NCI-H460 (cell line): ENCODE measurements at regions not wholly inside any gene's neighbourhood (a gene's known extent, or its start where the extent isn't known, plus 50 kb on each side); places are given as distances from the start of the nearest gene placed in this dataset.
"Not testable (repeated sequence)": the region's sequence is repeated elsewhere in the genome, so short reads cannot be mapped to it uniquely, and the experiment has no call there.

Experiments used
- DNase-seq: peaks from one replicate; pipeline ENCODE4 v3.0.0-alpha.2; 2016; ENCODE audit warnings: low read depth; ENCODE audit errors: extremely low read depth

DNA sequence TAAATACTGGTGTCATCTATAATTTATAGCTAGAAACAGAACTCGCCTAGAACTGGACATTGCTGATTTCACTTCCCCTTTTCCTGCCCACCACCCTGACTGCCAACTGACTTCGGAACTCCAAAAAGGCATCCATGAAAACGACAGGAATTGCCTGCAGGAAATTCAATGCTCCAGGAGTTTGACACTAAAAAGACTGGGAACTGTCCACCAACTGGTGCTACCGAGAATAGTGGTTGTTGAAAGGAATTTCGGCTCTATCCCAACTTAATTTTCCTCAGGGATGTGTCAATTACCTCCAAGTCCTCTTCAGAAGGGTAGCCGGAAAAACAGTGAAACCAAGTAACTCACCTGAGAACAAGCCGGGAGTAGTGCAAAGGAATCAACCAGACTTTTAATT, 440.0 kb downstream of the PRELID2 start:
- not testable (repeated sequence) for DNase-seq

- no peak for DNase-seq
Measured at GRCh38 chr5:145393426-145393825, 441.7 kb downstream of the PRELID2 start.

GRCh38 chr5:145389047-145389446, 446.1 kb downstream of the PRELID2 start:
- DNase-seq = no peak

- no peak for DNase-seq
Measured at GRCh38 chr5:145385276-145385675, 449.9 kb downstream of the PRELID2 start.

- no peak for DNase-seq
Measured at GRCh38 chr5:145378226-145378625, 456.9 kb downstream of the PRELID2 start.

DNA sequence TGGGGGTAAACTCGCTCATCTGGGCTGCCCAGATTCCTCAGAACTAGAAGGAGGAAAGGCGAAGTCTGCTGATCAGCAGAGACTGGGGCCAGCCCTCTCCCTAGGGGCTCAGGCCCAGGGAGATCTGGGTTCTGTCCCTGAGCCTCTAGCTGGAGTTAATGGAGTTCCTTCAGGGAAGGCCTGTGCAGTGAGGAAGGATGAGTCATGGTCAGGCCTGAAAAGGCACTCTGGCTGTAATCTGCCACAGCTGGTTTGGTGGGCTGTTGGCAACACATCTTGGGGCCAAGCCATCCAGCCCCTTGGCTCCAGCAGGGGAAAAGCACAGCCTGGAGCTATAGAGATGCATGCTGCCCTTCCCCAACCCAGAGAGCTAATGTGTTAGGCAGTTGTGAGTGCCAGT, 459.6 kb downstream of the PRELID2 start:
- no peak for DNase-seq

DNA sequence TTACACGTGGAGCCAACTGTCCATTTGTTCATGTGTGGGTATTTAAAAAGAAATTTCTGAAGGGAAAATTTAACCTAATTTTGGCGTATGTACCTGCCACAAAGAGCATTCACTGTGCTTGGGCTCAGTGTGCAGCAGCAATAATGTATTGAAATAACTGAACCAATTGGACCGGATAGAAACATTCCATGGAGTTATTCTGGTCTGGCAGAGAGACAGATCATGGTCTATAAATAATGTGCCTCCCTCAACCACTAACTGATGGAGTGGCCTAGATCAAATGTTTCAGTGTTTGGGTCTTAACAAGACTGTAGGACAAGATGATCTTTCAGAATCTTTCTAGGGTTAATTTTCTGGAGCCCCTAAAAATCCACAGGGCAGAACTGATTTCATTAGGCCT, 469.7 kb downstream of the PRELID2 start:
- no peak for DNase-seq

DNA sequence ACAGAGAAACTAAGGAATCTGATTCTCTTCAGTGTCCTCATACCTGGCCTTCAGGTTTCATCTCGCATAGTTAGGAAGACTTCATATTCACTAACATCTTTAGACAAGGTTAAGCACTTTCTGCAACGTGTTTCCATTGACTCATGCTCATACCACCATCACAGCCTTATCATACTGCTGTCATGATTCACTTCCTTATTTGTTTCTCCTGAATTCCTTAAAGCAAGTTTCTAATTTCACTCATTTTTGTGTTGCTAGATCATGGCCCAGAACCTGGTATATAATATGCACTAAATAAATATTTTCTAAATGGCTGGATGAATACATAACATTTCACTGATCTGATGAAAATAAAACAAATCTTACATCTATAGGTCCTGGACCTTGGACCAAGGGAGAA, 472.9 kb downstream of the PRELID2 start:
- DNase-seq = no peak

GRCh38 chr5:145360936-145361335, 474.2 kb downstream of the PRELID2 start:
- no peak for DNase-seq

GRCh38 chr5:145350513-145350912, 484.6 kb downstream of the PRELID2 start:
- DNase-seq = no peak

GRCh38 chr5:145347026-145347616, 488.0 kb downstream of the PRELID2 start:
- DNase-seq = peak; percentile 43

DNA sequence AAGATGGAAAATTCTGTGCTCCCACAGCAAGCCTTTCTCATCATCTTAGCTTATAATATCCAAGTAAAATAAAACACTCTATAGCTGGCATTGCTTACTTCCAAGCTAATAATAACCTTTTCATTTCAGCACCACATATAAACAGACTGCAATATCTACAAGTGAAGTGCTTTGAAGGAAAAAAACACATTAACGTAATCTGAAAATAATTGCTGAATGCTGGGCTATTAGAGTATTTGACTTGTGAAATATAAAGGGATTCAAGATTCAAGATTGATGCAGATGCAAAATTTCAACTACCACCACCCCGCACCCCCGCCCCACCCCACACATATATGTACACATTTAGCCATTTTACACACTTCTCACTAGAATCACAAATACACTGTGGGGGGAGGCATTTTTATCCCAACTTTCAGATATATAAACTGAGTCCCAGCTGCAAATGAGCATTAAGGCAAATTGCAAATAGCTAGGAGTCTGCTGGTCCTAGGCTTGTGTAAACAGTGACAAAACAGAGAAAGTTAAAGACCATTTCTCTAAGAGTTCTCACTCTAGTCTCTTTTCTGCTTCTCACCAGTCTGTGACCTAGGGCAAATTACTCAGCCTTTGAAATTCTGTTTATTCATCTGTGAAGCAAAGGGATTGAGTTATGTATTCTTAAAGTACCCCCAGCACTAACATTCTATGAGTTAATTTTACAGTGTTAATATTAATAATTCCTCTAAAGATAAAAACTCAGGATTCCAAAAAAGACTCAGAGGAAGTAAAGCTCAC, 489.4 kb downstream of the PRELID2 start:
- no peak for DNase-seq

DNA sequence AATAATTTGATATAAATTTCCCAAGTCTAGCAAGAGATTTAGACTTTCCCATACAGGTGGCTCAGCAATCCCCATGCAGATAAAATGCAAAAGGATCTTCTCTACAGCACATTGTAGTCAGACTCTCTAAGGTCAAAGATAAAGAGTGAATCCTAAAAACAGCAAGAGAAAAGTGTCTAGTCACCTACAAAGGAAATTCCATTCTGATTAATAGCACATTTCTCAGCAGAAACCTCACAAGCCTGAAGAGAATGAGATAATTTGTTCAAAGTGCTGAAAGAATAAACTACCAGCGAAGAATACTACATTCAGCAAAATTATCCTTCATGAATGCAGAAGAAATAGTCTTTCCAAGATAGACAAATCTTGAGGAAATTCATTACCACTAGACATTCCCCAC, 493.3 kb downstream of the PRELID2 start:
- no peak for DNase-seq

GRCh38 chr5:145340099-145340498, 495.0 kb downstream of the PRELID2 start:
- no peak for DNase-seq

- DNase-seq = no peak
Measured at GRCh38 chr5:145324767-145325479, 510.2 kb downstream of the PRELID2 start.

DNA sequence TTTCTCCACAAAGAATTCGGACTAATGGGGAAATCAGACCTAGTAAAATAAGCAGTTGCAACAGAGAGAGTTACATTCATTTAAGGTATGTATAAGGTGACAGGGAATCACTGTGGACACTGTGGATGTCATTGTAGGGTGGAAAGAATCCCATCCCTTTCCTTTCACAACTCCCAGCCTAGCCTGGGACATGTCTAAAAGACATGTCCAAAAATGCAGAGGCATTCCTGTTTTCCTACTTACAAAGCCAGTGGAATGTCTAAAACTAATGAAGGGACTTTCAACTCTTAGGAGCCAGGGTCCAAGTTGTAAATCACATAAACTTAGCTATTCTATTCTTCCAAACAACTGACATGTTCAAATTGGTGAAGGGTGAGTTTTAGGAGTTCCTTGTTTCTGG, 511.0 kb downstream of the PRELID2 start:
- DNase-seq = no peak

DNA sequence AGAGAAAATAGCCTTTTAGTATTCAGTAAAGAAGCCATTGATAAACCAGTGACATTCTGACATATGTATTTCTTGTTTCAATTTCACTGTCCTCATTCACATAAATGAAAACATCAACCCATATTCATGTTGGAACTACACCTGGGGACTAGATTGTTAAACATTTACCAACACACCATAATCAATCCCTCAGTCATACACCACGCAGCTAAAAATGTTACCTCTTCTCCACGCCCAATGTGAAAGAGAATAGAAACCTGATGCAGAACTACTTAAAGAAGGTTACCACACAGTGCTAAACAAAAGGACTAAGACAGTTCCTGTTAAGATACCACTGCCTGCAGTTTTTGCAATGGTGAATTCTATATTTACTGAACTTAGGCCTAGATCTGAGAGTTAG, 518.9 kb downstream of the PRELID2 start:
- no peak for DNase-seq

- DNase-seq = no peak
Measured at GRCh38 chr5:145307866-145308382, 527.2 kb downstream of the PRELID2 start.

- no peak for DNase-seq
Measured at GRCh38 chr5:145295236-145295835, 539.8 kb downstream of the PRELID2 start.

GRCh38 chr5:145294331-145294730, 540.8 kb downstream of the PRELID2 start:
- no peak for DNase-seq

- no peak for DNase-seq
Measured at GRCh38 chr5:145293716-145294115, 541.4 kb downstream of the PRELID2 start.
